ENCODE measurements at regions not wholly inside any gene's neighbourhood (a gene's known extent, or its start where the extent isn't known, plus 50 kb on each side); places are given as distances from the start of the nearest gene placed in this dataset.

- in situ Hi-C loops (cut with HindIII; ENCODE audit: extremely low pct_ligation_motif_present, low pct_unique_long_range_greater_than_20kb) (no loop called here), intact Hi-C loops (cut with micrococcal nuclease; ENCODE audit: unreplicated experiment) (no loop called here)
- no TSS peak for BruUV-seq (replicated peaks)
- Histone ChIP-seq H3K4me2 (ENCODE audit: low read depth, low read length) (no peak overlapping the region), H3K27me3 (ENCODE audit: control insufficient read depth in 1 of 2, insufficient read depth in 2 of 2, low read length in 2 of 2) (no peaks in the 10 kb centered on the region; a peak in 1 of 5 replicates), H2AFZ (ENCODE audit: low read length) (no peak overlapping the region), H3K36me3 (replicated peaks in 1 of 2; ENCODE audit: control insufficient read depth in 1 of 2, insufficient read depth in 2 of 2, low read length in 2 of 2) (no peaks in the 10 kb centered on the region), H3K79me2 (ENCODE audit: insufficient read depth, low read length) (no peaks in the 10 kb centered on the region), H3K9me3 (ENCODE audit: low read length) (no peaks in the 10 kb centered on the region), H3K9ac (ENCODE audit: insufficient read depth, low read depth, low read length) (no peak overlapping the region), H3K4me3 (replicated peaks in 1 of 3; ENCODE audit: insufficient read depth in 1 of 3, low read depth in 2 of 3, low read length in 3 of 3) (no peak overlapping the region), H3K27ac (ENCODE audit: extremely low read length, insufficient read depth, low read length) (no peak overlapping the region), H4K20me1 (ENCODE audit: insufficient read depth, low read length) (no peaks in the 10 kb centered on the region), H3K4me1 (ENCODE audit: insufficient read depth, low read length) (no peaks in the 10 kb centered on the region)
- ATAC-seq = no peak
- CTCF ChIA-PET (ENCODE audit: low intra/inter-chr PET ratio, low total read pairs) = no interaction called here
- TF ChIP-seq ZSCAN5A (CRISPR knock-in tag; IDR thresholded peaks at IDR 0.05; ENCODE audit: borderline replicate concordance) (no peak), TMF1 (CRISPR knock-in tag; IDR thresholded peaks at IDR 0.05; ENCODE audit: low read depth) (no peak)
- 0% methylated on average over 3 of the region's 3 CpGs for WGBS (ENCODE audit: low lambda C conversion rate)
- FAIRE-seq = no peak
- no peak for DNase-seq (ENCODE audit: low spot score)
- POLR2A ChIA-PET = no interaction called here
Measured at GRCh38 chr18:45488645-45489044, 126.6 kb upstream of the SLC14A2 start.

GRCh38 chr18:45493830-45494229, 121.4 kb upstream of the SLC14A2 start:
- DNase-seq (ENCODE audit: low spot score) = no peak
- in situ Hi-C loops (cut with HindIII; ENCODE audit: extremely low pct_ligation_motif_present, low pct_unique_long_range_greater_than_20kb) (no loop called here), intact Hi-C loops (cut with micrococcal nuclease; ENCODE audit: unreplicated experiment) (no loop called here)
- H3K9me3 ChIP-seq (ENCODE audit: low read length) = no peaks in the 10 kb centered on the region
- H3K36me3 ChIP-seq (replicated peaks in 1 of 2; ENCODE audit: control insufficient read depth in 1 of 2, insufficient read depth in 2 of 2, low read length in 2 of 2) = no peaks in the 10 kb centered on the region
- H3K4me2 ChIP-seq (ENCODE audit: low read depth, low read length) = no peak overlapping the region
- no peaks in the 10 kb centered on the region for H4K20me1 ChIP-seq (ENCODE audit: insufficient read depth, low read length)
- no peak overlapping the region for H3K27ac ChIP-seq (ENCODE audit: extremely low read length, insufficient read depth, low read length)
- ChIA-PET POLR2A (no interaction called here), CTCF (ENCODE audit: low intra/inter-chr PET ratio, low total read pairs) (no interaction called here)
- no peak for FAIRE-seq
- no peak overlapping the region for H2AFZ ChIP-seq (ENCODE audit: low read length)
- no peak for ATAC-seq
- H3K4me1 ChIP-seq (ENCODE audit: insufficient read depth, low read length) = no peaks in the 10 kb centered on the region
- H3K9ac ChIP-seq (ENCODE audit: insufficient read depth, low read depth, low read length) = no peak overlapping the region
- WGBS (ENCODE audit: low lambda C conversion rate) = 0% methylated on average over 2 of the region's 2 CpGs
- BruUV-seq (replicated peaks) = no TSS peak
- peaks cover 0 to 1% of the 10 kb centered on the region in 2 experiments; a peak in 1 of 5 replicates for H3K27me3 ChIP-seq (ENCODE audit: control insufficient read depth in 1 of 2, insufficient read depth in 2 of 2, low read length in 2 of 2)
- no peaks in the 10 kb centered on the region for H3K79me2 ChIP-seq (ENCODE audit: insufficient read depth, low read length)
- no peak overlapping the region for H3K4me3 ChIP-seq (replicated peaks in 1 of 3; ENCODE audit: insufficient read depth in 1 of 3, low read depth in 2 of 3, low read length in 3 of 3)
- no peak for TF ChIP-seq ZNF570 (CRISPR knock-in tag; IDR thresholded peaks at IDR 0.05; ENCODE audit: borderline replicate concordance)
- no peak for TF ChIP-seq HMG20B (CRISPR knock-in tag; conservative IDR thresholded peaks at IDR 0.05)
- TF ChIP-seq SNAPC2 (CRISPR knock-in tag; IDR thresholded peaks at IDR 0.05) = no peak
- no peak for TF ChIP-seq PRPF4 (IDR thresholded peaks at IDR 0.05; ENCODE audit: low read depth, low read length, poor library complexity, severe bottlenecking)
- no peak for TF ChIP-seq ZNF709 (CRISPR knock-in tag; IDR thresholded peaks at IDR 0.05)
- TF ChIP-seq DDIT3 (CRISPR knock-in tag; IDR thresholded peaks at IDR 0.05) = no peak
- TF ChIP-seq ZSCAN5A (CRISPR knock-in tag; IDR thresholded peaks at IDR 0.05; ENCODE audit: borderline replicate concordance) = no peak
- TF ChIP-seq CCDC6 (CRISPR knock-in tag; IDR thresholded peaks at IDR 0.05) = no peak
- no peak for TF ChIP-seq ZGPAT (CRISPR knock-in tag; IDR thresholded peaks at IDR 0.05)
